DOHH2 (cell line): ENCODE measurements at regions not wholly inside any gene's neighbourhood (a gene's known extent, or its start where the extent isn't known, plus 50 kb on each side); places are given as distances from the start of the nearest gene placed in this dataset.

ENCODE experiments used
- H3F3A ChIP-seq: fragments of 200-600 bp; sonication (generic), shearing (Covaris generic); 2 replicates; pipeline ENCODE4 v1.6.0; 2016; ENCODE audit warnings: antibody characterized with exemption, mild to moderate bottlenecking; ENCODE audit not compliant: control insufficient read depth, insufficient read depth
- H3K27ac ChIP-seq: fragments of 200-600 bp; sonication (generic); 2 replicates; pipeline ENCODE4 v1.5.1; 2014; ENCODE audit warnings: low read depth, mild to moderate bottlenecking, low read length, moderate library complexity
- H3K27me3 ChIP-seq: fragments of 200-600 bp; sonication (generic); 2 replicates; pipeline ENCODE4 v1.6.1; 2014; ENCODE audit warnings: mild to moderate bottlenecking, low read length, mixed read lengths; ENCODE audit not compliant: control insufficient read depth
- H3K36me3 ChIP-seq: fragments of 200-600 bp; sonication (generic); 2 replicates; pipeline ENCODE4 v1.6.1; 2014; ENCODE audit warnings: mild to moderate bottlenecking, low read length, moderate library complexity, mixed read lengths; ENCODE audit not compliant: control insufficient read depth
- H3K4me1 ChIP-seq: fragments of 200-600 bp; sonication (generic); 2 replicates; pipeline ENCODE4 v1.6.1; 2014; ENCODE audit warnings: mild to moderate bottlenecking, low read length, mixed read lengths; ENCODE audit not compliant: control insufficient read depth
- H3K4me2 ChIP-seq: fragments of 200-600 bp; sonication (generic); 2 replicates; pipeline ENCODE4 v1.6.0; 2014; ENCODE audit warnings: mild to moderate bottlenecking, low read length, moderate library complexity
- H3K4me3 ChIP-seq: fragments of 200-600 bp; sonication (generic); 2 replicates; pipeline ENCODE4 v1.5.1; 2014; ENCODE audit warnings: mild to moderate bottlenecking, low read length, mixed read lengths
- H3K79me2 ChIP-seq: fragments of 200-600 bp; sonication (generic); 2 replicates; pipeline ENCODE4 v1.6.1; 2014; ENCODE audit warnings: mild to moderate bottlenecking, low read length, mixed read lengths; ENCODE audit not compliant: control insufficient read depth
- H3K9me2 ChIP-seq: fragments of 200-600 bp; sonication (generic); replicated peaks from 2 replicates; pipeline ENCODE4 v1.6.1; 2014; ENCODE audit warnings: mild to moderate bottlenecking, low read length, mixed read lengths; ENCODE audit not compliant: control insufficient read depth
- H3K9me3 ChIP-seq: fragments of 200-600 bp; sonication (generic); 2 replicates; pipeline ENCODE4 v1.6.1; 2014; ENCODE audit warnings: antibody characterized with exemption, low read length, mixed read lengths; ENCODE audit not compliant: control insufficient read depth, insufficient read depth
- H4K20me1 ChIP-seq: fragments of 200-600 bp; sonication (generic); 2 replicates; pipeline ENCODE4 v1.6.0; 2014; ENCODE audit warnings: low read depth, mild to moderate bottlenecking, antibody characterized with exemption, low read length, moderate library complexity; ENCODE audit not compliant: control insufficient read depth, insufficient read depth
- EZH2phosphoT487 ChIP-seq: fragments of 200-600 bp; sonication (generic); IDR thresholded peaks from 2 replicates; pipeline ENCODE4 v1.6.1; 2017; ENCODE audit warnings: borderline replicate concordance, mild to moderate bottlenecking, antibody characterized with exemption, low read length, moderate library complexity, mixed read lengths
- TF ChIP-seq, protein P1 (sequence below): fragments of 200-600 bp; sonication (generic); IDR thresholded peaks from one replicate; pipeline ENCODE4 v1.5.1; 2014; ENCODE audit warnings: antibody characterized with exemption, mild to moderate bottlenecking, low read depth, low read length; ENCODE audit not compliant: poor library complexity, severe bottlenecking

GRCh38 chr4:121567748-121568147 is 129.0 kb downstream of the ANXA5 start:
- H4K20me1 ChIP-seq: no peaks in the 10 kb centered on the region
- H3K4me3 ChIP-seq: no peak overlapping the region
- no peaks in the 10 kb centered on the region for H3K36me3 ChIP-seq
- H3K4me2 ChIP-seq: no peak overlapping the region
- no peak overlapping the region for H3K27ac ChIP-seq
- H3K27me3 ChIP-seq: no peaks in the 10 kb centered on the region
- no peaks in the 10 kb centered on the region for H3K4me1 ChIP-seq
- TF ChIP-seq, protein P1, sequence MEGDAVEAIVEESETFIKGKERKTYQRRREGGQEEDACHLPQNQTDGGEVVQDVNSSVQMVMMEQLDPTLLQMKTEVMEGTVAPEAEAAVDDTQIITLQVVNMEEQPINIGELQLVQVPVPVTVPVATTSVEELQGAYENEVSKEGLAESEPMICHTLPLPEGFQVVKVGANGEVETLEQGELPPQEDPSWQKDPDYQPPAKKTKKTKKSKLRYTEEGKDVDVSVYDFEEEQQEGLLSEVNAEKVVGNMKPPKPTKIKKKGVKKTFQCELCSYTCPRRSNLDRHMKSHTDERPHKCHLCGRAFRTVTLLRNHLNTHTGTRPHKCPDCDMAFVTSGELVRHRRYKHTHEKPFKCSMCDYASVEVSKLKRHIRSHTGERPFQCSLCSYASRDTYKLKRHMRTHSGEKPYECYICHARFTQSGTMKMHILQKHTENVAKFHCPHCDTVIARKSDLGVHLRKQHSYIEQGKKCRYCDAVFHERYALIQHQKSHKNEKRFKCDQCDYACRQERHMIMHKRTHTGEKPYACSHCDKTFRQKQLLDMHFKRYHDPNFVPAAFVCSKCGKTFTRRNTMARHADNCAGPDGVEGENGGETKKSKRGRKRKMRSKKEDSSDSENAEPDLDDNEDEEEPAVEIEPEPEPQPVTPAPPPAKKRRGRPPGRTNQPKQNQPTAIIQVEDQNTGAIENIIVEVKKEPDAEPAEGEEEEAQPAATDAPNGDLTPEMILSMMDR: no peak
- no peak for TF ChIP-seq EZH2phosphoT487
- no peaks in the 10 kb centered on the region for H3K9me3 ChIP-seq
- H3K79me2 ChIP-seq: no peaks in the 10 kb centered on the region
- no peaks in the 10 kb centered on the region for H3K9me2 ChIP-seq
- no peaks in the 10 kb centered on the region for H3F3A ChIP-seq

DNA sequence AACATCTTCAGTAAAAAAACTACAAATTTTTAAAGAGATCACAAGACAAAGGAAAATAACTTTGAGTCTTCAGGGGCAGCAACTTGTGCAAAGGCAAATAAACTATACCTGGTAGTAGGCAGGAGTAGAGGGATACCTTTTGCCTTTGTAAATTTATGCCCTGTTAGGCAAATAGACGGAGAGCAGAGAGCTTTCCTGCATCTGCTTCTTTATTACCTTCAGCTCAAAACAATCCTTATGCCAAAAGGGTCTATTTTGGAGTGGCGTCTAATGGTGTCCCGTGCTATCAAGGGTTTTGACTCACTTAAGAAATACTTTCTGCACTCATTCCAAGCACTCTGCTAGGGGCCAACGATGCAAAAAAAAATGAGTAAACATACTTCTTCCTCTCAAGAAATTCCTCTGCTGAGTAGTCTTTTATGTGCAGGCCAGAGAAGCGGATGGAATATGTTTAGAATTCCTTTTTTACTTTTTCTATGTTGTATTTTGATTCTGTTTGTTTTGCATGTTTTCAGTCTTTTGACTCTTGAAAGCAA is 131.9 kb downstream of the ANXA5 start:
- Histone ChIP-seq H3K36me3 (no peaks in the 10 kb centered on the region), H3K4me3 (no peak overlapping the region), H3F3A (no peaks in the 10 kb centered on the region), H3K4me1 (no peaks in the 10 kb centered on the region), H3K9me3 (no peaks in the 10 kb centered on the region; the same call in 1 of the 2 replicates), H3K27ac (no peak overlapping the region), H3K4me2 (no peak overlapping the region), H3K79me2 (no peaks in the 10 kb centered on the region), H3K27me3 (no peaks in the 10 kb centered on the region), H4K20me1 (no peaks in the 10 kb centered on the region), H3K9me2 (no peaks in the 10 kb centered on the region)
- TF ChIP-seq, protein P1: no peak

- no peaks in the 10 kb centered on the region for H3K36me3 ChIP-seq
- no peaks in the 10 kb centered on the region for H3K79me2 ChIP-seq
- no peaks in the 10 kb centered on the region for H3F3A ChIP-seq
- no peaks in the 10 kb centered on the region for H3K9me2 ChIP-seq
- no peaks in the 10 kb centered on the region for H3K4me1 ChIP-seq
- no peak overlapping the region for H3K4me3 ChIP-seq
- no peak overlapping the region for H3K4me2 ChIP-seq
- H3K27ac ChIP-seq: no peak overlapping the region
- H3K9me3 ChIP-seq: no peaks in the 10 kb centered on the region; the same call in 1 of the 2 replicates
- no peaks in the 10 kb centered on the region for H3K27me3 ChIP-seq
- no peaks in the 10 kb centered on the region for H4K20me1 ChIP-seq
- no peak for TF ChIP-seq EZH2phosphoT487
- TF ChIP-seq, protein P1: no peak
Measured at GRCh38 chr4:121562811-121563210, 134.0 kb downstream of the ANXA5 start.
